Panc1 (cell line): ENCODE measurements at regions not wholly inside any gene's neighbourhood (a gene's known extent, or its start where the extent isn't known, plus 50 kb on each side); places are given as distances from the start of the nearest gene placed in this dataset.

Source experiments
- ATAC-seq: fragments of 200-7000 bp; cut with Tn5 transposase; 2 replicates; pipeline ENCODE4 v1.9.1; 2020; ENCODE audit warnings: mild to moderate bottlenecking, moderate library complexity
- BruUV-seq: library from RNA; stranded (reverse); fragments of 400-500 nt; replicated peaks from 2 replicates; lab custom pipeline; 2021; lab: Mats Ljungman, UMichigan
- CTCF ChIA-PET: fragments of 300-600 bp; sonication (Branson Sonifier 250); formaldehyde crosslinking; loops from one replicate; lab custom pipeline; 2022; ENCODE audit warnings: antibody characterized with exemption; lab: Charles Lee
- POLR2A ChIA-PET: fragments of 300-600 bp; sonication (Branson Sonifier 250); formaldehyde crosslinking; loops from one replicate; lab custom pipeline; 2022; ENCODE audit warnings: antibody characterized with exemption; lab: Charles Lee
- DNase-seq: peaks from one replicate; pipeline ENCODE4 v3.0.0-alpha.2; 2010; ENCODE audit warnings: low read depth, low spot score
- H3K27ac ChIP-seq: 2 replicates; pipeline ENCODE4 v1.5.1; 2011; ENCODE audit warnings: mild to moderate bottlenecking, low read length, inconsistent platforms
- H3K27me3 ChIP-seq: fragments of 200-500 bp; sonication (Bioruptor generic); 2 replicates; pipeline ENCODE4 v1.6.0; 2014; ENCODE audit warnings: low read length, inconsistent platforms; ENCODE audit not compliant: control insufficient read depth, insufficient read depth
- H3K36me3 ChIP-seq: fragments of 200-500 bp; sonication (Bioruptor generic); 2 replicates; pipeline ENCODE4 v1.5.1; 2014; ENCODE audit warnings: inconsistent platforms, mild to moderate bottlenecking, low read length, moderate library complexity; ENCODE audit not compliant: control insufficient read depth, insufficient read depth
- H3K4me1 ChIP-seq: 2 replicates; pipeline ENCODE4 v1.5.1; 2011; ENCODE audit warnings: inconsistent platforms, mild to moderate bottlenecking, low read length, moderate library complexity; ENCODE audit not compliant: control insufficient read depth, insufficient read depth
- H3K4me3 ChIP-seq, 2 experiments: 2 replicates each; pipeline ENCODE4 v1.5.1; 2011 to 2012; ENCODE audit warnings: low read depth in 2 of 2, low read length in 2 of 2, mild to moderate bottlenecking in 2 of 2, inconsistent platforms in 1 of 2, moderate library complexity in 1 of 2
- H3K9me3 ChIP-seq: fragments of 200-500 bp; sonication (Bioruptor generic); 2 replicates; pipeline ENCODE4 v1.5.1; 2014; ENCODE audit warnings: low read depth, mild to moderate bottlenecking, inconsistent platforms, low read length, moderate library complexity; ENCODE audit not compliant: control insufficient read depth, insufficient read depth
- CTCF ChIP-seq: fragments of 450-650 bp; IDR thresholded peaks from 2 replicates; pipeline ENCODE4 v1.5.1; 2017; ENCODE audit warnings: mild to moderate bottlenecking
- POLR2AphosphoS5 ChIP-seq: IDR thresholded peaks from 2 replicates; pipeline ENCODE4 v1.6.1; 2012; ENCODE audit warnings: mild to moderate bottlenecking, low read depth, low read length, moderate library complexity
- SIN3A ChIP-seq: IDR thresholded peaks from 2 replicates; pipeline ENCODE4 v1.6.1; 2012; ENCODE audit warnings: low read depth, mild to moderate bottlenecking, low read length, moderate library complexity, borderline replicate concordance; ENCODE audit not compliant: insufficient read depth
- TCF7L2 ChIP-seq: IDR thresholded peaks from 2 replicates; pipeline ENCODE4 v1.6.1; 2011; ENCODE audit warnings: mild to moderate bottlenecking, low read depth, low read length, inconsistent platforms
- in situ Hi-C: cut with HindIII; loops from 2 replicates; pipeline ENCODE4 v1.10.0; 2016; ENCODE audit warnings: low sequenced_read_pairs, low pct_unique_long_range_greater_than_20kb
- intact Hi-C: fragments of 100-400 bp; cut with micrococcal nuclease; formaldehyde crosslinking; loops from one replicate; pipeline ENCODE4 v1.10.0; 2022; ENCODE audit not compliant: unreplicated experiment
- TF ChIP-seq, protein P1 (sequence below), 2 experiments: IDR thresholded peaks; 2 replicates each; pipeline ENCODE4 v1.6.1; 2011 to 2012; ENCODE audit warnings: low read depth in 2 of 2, control low read depth in 1 of 2, low read length in 1 of 2, mild to moderate bottlenecking in 1 of 2, moderate library complexity in 1 of 2; ENCODE audit not compliant: insufficient read depth in 1 of 2

DNA sequence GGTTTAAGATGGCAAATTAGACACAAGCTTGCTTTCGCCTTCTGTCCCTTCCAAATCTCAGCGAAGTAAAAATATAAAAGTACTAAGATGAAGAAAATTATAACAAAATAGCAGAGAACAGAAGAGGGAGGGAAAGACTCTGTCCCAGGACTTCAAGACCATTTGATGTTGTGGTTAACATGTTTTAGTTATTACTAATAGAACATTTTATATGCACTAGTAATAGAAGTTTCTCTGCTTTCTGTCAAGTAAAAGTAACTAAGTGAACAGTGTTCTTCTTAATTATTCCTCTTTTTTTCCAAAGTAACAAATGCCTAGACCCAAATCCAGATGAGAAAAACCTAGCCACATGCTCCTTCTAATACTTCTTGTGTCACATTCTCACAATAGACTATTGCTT lies 85.1 kb upstream of the DAAM1 start:
- no TSS peak for BruUV-seq
- H3K4me1 ChIP-seq, result no peaks in the 10 kb centered on the region
- ChIA-PET POLR2A (no interaction called here), CTCF (no interaction called here)
- H3K27ac ChIP-seq, result no peak overlapping the region
- in situ Hi-C loops, result no loop called here
- ATAC-seq (no peak), DNase-seq (no peak)
- TF ChIP-seq TCF7L2, result no peak
- TF ChIP-seq, protein P1, sequence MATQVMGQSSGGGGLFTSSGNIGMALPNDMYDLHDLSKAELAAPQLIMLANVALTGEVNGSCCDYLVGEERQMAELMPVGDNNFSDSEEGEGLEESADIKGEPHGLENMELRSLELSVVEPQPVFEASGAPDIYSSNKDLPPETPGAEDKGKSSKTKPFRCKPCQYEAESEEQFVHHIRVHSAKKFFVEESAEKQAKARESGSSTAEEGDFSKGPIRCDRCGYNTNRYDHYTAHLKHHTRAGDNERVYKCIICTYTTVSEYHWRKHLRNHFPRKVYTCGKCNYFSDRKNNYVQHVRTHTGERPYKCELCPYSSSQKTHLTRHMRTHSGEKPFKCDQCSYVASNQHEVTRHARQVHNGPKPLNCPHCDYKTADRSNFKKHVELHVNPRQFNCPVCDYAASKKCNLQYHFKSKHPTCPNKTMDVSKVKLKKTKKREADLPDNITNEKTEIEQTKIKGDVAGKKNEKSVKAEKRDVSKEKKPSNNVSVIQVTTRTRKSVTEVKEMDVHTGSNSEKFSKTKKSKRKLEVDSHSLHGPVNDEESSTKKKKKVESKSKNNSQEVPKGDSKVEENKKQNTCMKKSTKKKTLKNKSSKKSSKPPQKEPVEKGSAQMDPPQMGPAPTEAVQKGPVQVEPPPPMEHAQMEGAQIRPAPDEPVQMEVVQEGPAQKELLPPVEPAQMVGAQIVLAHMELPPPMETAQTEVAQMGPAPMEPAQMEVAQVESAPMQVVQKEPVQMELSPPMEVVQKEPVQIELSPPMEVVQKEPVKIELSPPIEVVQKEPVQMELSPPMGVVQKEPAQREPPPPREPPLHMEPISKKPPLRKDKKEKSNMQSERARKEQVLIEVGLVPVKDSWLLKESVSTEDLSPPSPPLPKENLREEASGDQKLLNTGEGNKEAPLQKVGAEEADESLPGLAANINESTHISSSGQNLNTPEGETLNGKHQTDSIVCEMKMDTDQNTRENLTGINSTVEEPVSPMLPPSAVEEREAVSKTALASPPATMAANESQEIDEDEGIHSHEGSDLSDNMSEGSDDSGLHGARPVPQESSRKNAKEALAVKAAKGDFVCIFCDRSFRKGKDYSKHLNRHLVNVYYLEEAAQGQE (IDR thresholded peaks at IDR 0.05; ENCODE audit: insufficient read depth in 1 of 2, low read depth in 2 of 2, low read length in 1 of 2), result no peak
- TF ChIP-seq SIN3A, result no peak
- TF ChIP-seq POLR2AphosphoS5, result no peak
- no peak for TF ChIP-seq CTCF
- no peaks in the 10 kb centered on the region for H3K9me3 ChIP-seq
- H3K27me3 ChIP-seq, result no peaks in the 10 kb centered on the region; the same call in 1 of the 2 replicates
- no peaks in the 10 kb centered on the region for H3K36me3 ChIP-seq
- H3K4me3 ChIP-seq, result no peak overlapping the region
- intact Hi-C loops, result no loop called here

- Histone ChIP-seq H3K36me3 (no peaks in the 10 kb centered on the region), H3K27ac (no peak overlapping the region), H3K27me3 (no peaks in the 10 kb centered on the region), H3K4me1 (no peaks in the 10 kb centered on the region), H3K9me3 (no peaks in the 10 kb centered on the region), H3K4me3 (no peak overlapping the region)
- in situ Hi-C loops (no loop called here), intact Hi-C loops (no loop called here)
- CTCF ChIA-PET, result no interaction called here
- BruUV-seq, result no TSS peak
- DNase-seq (no peak), ATAC-seq (no peak)
- TF ChIP-seq, protein P1 (IDR thresholded peaks at IDR 0.05; ENCODE audit: insufficient read depth in 1 of 2, low read depth in 2 of 2, low read length in 1 of 2), result no peak
- TF ChIP-seq TCF7L2, result no peak
- TF ChIP-seq POLR2AphosphoS5, result no peak
- no peak for TF ChIP-seq CTCF
- no peak for TF ChIP-seq SIN3A
- POLR2A ChIA-PET, result no interaction called here
Measured at GRCh38 chr14:59107819-59108218, 80.6 kb upstream of the DAAM1 start.
